ENCODE measurements at regions not wholly inside any gene's neighbourhood (a gene's known extent, or its start where the extent isn't known, plus 50 kb on each side); places are given as distances from the start of the nearest gene placed in this dataset.

DNA sequence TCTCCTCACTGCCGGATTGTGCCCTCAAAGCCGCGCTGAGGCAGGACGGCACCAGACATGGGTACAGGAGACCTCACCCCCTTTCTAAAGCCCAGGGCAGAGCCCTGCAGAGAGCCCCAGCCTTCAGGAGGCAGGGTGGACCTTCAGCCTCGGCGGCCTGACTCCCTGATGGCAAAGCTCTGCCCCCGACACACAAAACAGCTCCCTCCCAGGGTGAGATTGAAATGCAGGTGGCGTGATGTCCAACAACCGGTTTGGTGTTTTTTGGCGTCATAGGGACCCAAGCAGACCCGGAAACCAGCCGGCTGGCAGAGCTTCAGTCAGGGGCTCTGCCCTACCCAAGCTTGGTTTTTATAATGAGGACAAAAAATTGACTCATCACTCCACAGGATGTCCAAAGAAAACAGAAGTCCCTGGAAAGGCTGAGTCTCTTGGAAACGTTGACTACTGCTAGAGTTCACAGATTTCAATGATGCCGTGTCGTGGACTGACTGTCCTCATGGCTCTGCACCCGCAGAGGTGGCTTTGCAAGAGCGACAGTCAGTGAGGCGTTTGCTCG, 275.2 kb upstream of the IRX1 start:
- Histone ChIP-seq H3K27me3 (ENCODE audit: control insufficient read depth, insufficient read depth, low read length) (no peaks in the 10 kb centered on the region), H3K4me1 (ENCODE audit: control insufficient read depth, insufficient read depth, low read length) (no peaks in the 10 kb centered on the region), H3K27ac (ENCODE audit: low read length) (no peak overlapping the region), H3K9me3 (ENCODE audit: control insufficient read depth, insufficient read depth, low read depth, low read length) (no peaks in the 10 kb centered on the region), H3K36me3 (ENCODE audit: control insufficient read depth, insufficient read depth, low read length) (no peaks in the 10 kb centered on the region), H3K4me3 (ENCODE audit: low read depth in 2 of 2, low read length in 2 of 2) (no peak overlapping the region)
- ATAC-seq, result no peak
- ChIA-PET CTCF (no interaction called here), POLR2A (no interaction called here)
- BruUV-seq (replicated peaks), result no TSS peak
- no peak for DNase-seq (ENCODE audit: low read depth, low spot score)
- in situ Hi-C loops (cut with HindIII; ENCODE audit: low pct_unique_long_range_greater_than_20kb, low sequenced_read_pairs) (no loop called here), intact Hi-C loops (cut with micrococcal nuclease; ENCODE audit: unreplicated experiment) (no loop called here)
- TF ChIP-seq TCF7L2 (IDR thresholded peaks at IDR 0.05; ENCODE audit: low read depth, low read length), result no peak
- no peak for TF ChIP-seq POLR2AphosphoS5 (IDR thresholded peaks at IDR 0.05; ENCODE audit: low read depth, low read length)
- TF ChIP-seq, protein P1, sequence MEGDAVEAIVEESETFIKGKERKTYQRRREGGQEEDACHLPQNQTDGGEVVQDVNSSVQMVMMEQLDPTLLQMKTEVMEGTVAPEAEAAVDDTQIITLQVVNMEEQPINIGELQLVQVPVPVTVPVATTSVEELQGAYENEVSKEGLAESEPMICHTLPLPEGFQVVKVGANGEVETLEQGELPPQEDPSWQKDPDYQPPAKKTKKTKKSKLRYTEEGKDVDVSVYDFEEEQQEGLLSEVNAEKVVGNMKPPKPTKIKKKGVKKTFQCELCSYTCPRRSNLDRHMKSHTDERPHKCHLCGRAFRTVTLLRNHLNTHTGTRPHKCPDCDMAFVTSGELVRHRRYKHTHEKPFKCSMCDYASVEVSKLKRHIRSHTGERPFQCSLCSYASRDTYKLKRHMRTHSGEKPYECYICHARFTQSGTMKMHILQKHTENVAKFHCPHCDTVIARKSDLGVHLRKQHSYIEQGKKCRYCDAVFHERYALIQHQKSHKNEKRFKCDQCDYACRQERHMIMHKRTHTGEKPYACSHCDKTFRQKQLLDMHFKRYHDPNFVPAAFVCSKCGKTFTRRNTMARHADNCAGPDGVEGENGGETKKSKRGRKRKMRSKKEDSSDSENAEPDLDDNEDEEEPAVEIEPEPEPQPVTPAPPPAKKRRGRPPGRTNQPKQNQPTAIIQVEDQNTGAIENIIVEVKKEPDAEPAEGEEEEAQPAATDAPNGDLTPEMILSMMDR (IDR thresholded peaks at IDR 0.05), result no peak
- no peak for TF ChIP-seq SIN3A (IDR thresholded peaks at IDR 0.05; ENCODE audit: borderline replicate concordance, insufficient read depth, low read depth, low read length)
- TF ChIP-seq, protein P2, sequence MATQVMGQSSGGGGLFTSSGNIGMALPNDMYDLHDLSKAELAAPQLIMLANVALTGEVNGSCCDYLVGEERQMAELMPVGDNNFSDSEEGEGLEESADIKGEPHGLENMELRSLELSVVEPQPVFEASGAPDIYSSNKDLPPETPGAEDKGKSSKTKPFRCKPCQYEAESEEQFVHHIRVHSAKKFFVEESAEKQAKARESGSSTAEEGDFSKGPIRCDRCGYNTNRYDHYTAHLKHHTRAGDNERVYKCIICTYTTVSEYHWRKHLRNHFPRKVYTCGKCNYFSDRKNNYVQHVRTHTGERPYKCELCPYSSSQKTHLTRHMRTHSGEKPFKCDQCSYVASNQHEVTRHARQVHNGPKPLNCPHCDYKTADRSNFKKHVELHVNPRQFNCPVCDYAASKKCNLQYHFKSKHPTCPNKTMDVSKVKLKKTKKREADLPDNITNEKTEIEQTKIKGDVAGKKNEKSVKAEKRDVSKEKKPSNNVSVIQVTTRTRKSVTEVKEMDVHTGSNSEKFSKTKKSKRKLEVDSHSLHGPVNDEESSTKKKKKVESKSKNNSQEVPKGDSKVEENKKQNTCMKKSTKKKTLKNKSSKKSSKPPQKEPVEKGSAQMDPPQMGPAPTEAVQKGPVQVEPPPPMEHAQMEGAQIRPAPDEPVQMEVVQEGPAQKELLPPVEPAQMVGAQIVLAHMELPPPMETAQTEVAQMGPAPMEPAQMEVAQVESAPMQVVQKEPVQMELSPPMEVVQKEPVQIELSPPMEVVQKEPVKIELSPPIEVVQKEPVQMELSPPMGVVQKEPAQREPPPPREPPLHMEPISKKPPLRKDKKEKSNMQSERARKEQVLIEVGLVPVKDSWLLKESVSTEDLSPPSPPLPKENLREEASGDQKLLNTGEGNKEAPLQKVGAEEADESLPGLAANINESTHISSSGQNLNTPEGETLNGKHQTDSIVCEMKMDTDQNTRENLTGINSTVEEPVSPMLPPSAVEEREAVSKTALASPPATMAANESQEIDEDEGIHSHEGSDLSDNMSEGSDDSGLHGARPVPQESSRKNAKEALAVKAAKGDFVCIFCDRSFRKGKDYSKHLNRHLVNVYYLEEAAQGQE (IDR thresholded peaks at IDR 0.05; ENCODE audit: insufficient read depth in 1 of 2, low read depth in 2 of 2, low read length in 1 of 2), result no peak

DNA sequence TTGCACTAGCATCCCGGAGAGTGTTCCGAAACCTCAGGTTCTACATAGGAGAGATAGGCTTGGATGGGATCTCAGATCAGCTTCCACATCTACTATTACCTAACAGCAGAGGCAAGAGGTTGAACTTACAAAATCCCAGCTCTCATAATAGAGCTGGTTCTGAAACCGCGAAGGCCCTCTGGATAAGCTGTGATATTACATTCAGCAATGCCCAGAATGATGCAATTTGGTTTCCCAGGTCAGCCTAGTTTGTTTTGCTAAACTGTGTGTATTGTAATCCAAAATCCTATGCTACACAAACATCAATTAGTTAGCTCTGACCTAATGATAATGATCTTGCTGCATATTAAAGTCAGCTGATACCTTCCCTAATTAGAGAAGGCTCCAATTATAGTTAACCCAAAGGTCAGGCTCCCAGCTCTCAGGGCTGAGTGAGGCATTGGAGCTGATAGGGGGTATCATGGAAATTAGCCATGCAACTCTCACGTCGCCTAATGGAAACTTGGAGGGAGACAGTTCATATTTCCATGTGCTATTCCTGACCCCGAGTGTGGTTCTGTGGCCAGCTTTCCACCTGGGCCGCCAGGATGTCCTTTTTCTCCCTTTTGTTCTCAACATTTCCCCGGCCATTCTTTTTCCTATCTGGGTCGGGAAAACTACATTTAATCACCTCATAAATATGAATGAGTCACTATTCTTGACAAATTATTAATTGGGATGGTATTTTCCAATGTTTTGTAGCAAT, 278.4 kb upstream of the IRX1 start:
- ATAC-seq (no peak), DNase-seq (ENCODE audit: low read depth, low spot score) (no peak)
- TF ChIP-seq TCF7L2 (IDR thresholded peaks at IDR 0.05; ENCODE audit: low read depth, low read length) (no peak), POLR2AphosphoS5 (IDR thresholded peaks at IDR 0.05; ENCODE audit: low read depth, low read length) (no peak), SIN3A (IDR thresholded peaks at IDR 0.05; ENCODE audit: borderline replicate concordance, insufficient read depth, low read depth, low read length) (no peak)
- TF ChIP-seq, protein P2 (IDR thresholded peaks at IDR 0.05; ENCODE audit: insufficient read depth in 1 of 2, low read depth in 2 of 2, low read length in 1 of 2), result no peak
- TF ChIP-seq, protein P1 (IDR thresholded peaks at IDR 0.05), result no peak
- CTCF ChIA-PET, result no interaction called here
- Histone ChIP-seq H3K27me3 (ENCODE audit: control insufficient read depth, insufficient read depth, low read length) (no peaks in the 10 kb centered on the region), H3K4me3 (ENCODE audit: low read depth in 2 of 2, low read length in 2 of 2) (no peak overlapping the region), H3K4me1 (ENCODE audit: control insufficient read depth, insufficient read depth, low read length) (no peaks in the 10 kb centered on the region), H3K27ac (ENCODE audit: low read length) (no peak overlapping the region), H3K9me3 (ENCODE audit: control insufficient read depth, insufficient read depth, low read depth, low read length) (no peaks in the 10 kb centered on the region), H3K36me3 (ENCODE audit: control insufficient read depth, insufficient read depth, low read length) (no peaks in the 10 kb centered on the region)
- BruUV-seq (replicated peaks), result no TSS peak
- POLR2A ChIA-PET, result no interaction called here
- in situ Hi-C loops (cut with HindIII; ENCODE audit: low pct_unique_long_range_greater_than_20kb, low sequenced_read_pairs) (no loop called here), intact Hi-C loops (cut with micrococcal nuclease; ENCODE audit: unreplicated experiment) (no loop called here)

Measured in Panc1 (cell line).